ENCODE measurements at regions not wholly inside any gene's neighbourhood (a gene's known extent, or its start where the extent isn't known, plus 50 kb on each side); places are given as distances from the start of the nearest gene placed in this dataset.

- Mint-ChIP-seq H3K27ac (no peak overlapping the region), H3K4me3 (no peak overlapping the region), H3K27me3 (peaks cover 38 to 40% of the 10 kb centered on the region in 2 donors), H3K4me1 (no peaks in the 10 kb centered on the region), H3K36me3 (no peaks in the 10 kb centered on the region), H3K9me3 (peaks cover 0 to 4% (median 0%) of the 10 kb centered on the region in 3 donors)
- POLR2A ChIA-PET, result no interaction called here
- H3K27ac ChIP-seq (ENCODE audit: low read length), result no peak overlapping the region
- no peak overlapping the region for H3K4me3 ChIP-seq (ENCODE audit: control insufficient read depth in 1 of 2, extremely low read depth in 1 of 2, low read length in 1 of 2)
- ATAC-seq (replicated peaks in 1 of 4) (no peak), DNase-seq (no peak)
- WGBS (ENCODE audit: insufficient coverage), result 50% methylated on average over 1 of the region's 1 CpG
- CTCF ChIA-PET, result no interaction called here
- H3K4me1 ChIP-seq (ENCODE audit: control insufficient read depth in 1 of 2, extremely low read depth in 1 of 2, insufficient read depth in 2 of 2, low read length in 2 of 2), result no peaks in the 10 kb centered on the region
- H3K27me3 ChIP-seq (replicated peaks in 1 of 2; ENCODE audit: control insufficient read depth in 2 of 2, extremely low read depth in 1 of 2, insufficient read depth in 2 of 2, low read length in 1 of 2), result peaks cover 0 to 7% of the 10 kb centered on the region in 2 experiments
- no peaks in the 10 kb centered on the region for H3K36me3 ChIP-seq (ENCODE audit: control insufficient read depth in 2 of 2, extremely low read depth in 1 of 2, insufficient read depth in 1 of 2, low read length in 1 of 2)
- H3K9me3 ChIP-seq, result no peaks in the 10 kb centered on the region
Measured at GRCh38 chr10:120019568-120019967, 127.0 kb downstream of the SEC23IP start.

- Mint-ChIP-seq H3K9me3 (peaks cover 0 to 4% (median 0%) of the 10 kb centered on the region in 3 donors), H3K27ac (no peak overlapping the region), H3K36me3 (no peaks in the 10 kb centered on the region), H3K4me1 (no peaks in the 10 kb centered on the region), H3K4me3 (no peak overlapping the region), H3K27me3 (peaks cover 38% of the 10 kb centered on the region in 2 donors)
- no peaks in the 10 kb centered on the region for H3K4me1 ChIP-seq (ENCODE audit: control insufficient read depth in 1 of 2, extremely low read depth in 1 of 2, insufficient read depth in 2 of 2, low read length in 2 of 2)
- DNase-seq (no peak), ATAC-seq (replicated peaks in 1 of 4) (no peak)
- peaks cover 0 to 7% of the 10 kb centered on the region in 2 experiments for H3K27me3 ChIP-seq (replicated peaks in 1 of 2; ENCODE audit: control insufficient read depth in 2 of 2, extremely low read depth in 1 of 2, insufficient read depth in 2 of 2, low read length in 1 of 2)
- H3K36me3 ChIP-seq (ENCODE audit: control insufficient read depth in 2 of 2, extremely low read depth in 1 of 2, insufficient read depth in 1 of 2, low read length in 1 of 2), result no peaks in the 10 kb centered on the region
- WGBS (ENCODE audit: insufficient coverage), result 62% methylated on average over 5 of the region's 7 CpGs
- no peaks in the 10 kb centered on the region for H3K9me3 ChIP-seq
- ChIA-PET CTCF (no interaction called here), POLR2A (no interaction called here)
- H3K27ac ChIP-seq (ENCODE audit: low read length), result no peak overlapping the region
- H3K4me3 ChIP-seq (ENCODE audit: control insufficient read depth in 1 of 2, extremely low read depth in 1 of 2, low read length in 1 of 2), result no peak overlapping the region
Measured at GRCh38 chr10:120022357-120022756, 129.8 kb downstream of the SEC23IP start.

GRCh38 chr10:120034236-120034635 is 141.7 kb downstream of the SEC23IP start:
- ChIA-PET POLR2A (no interaction called here), CTCF (no interaction called here)
- Mint-ChIP-seq H3K27ac (no peak overlapping the region), H3K27me3 (peaks cover 5 to 22% of the 10 kb centered on the region in 2 donors), H3K4me1 (no peaks in the 10 kb centered on the region), H3K4me3 (no peak overlapping the region), H3K36me3 (no peaks in the 10 kb centered on the region), H3K9me3 (no peaks in the 10 kb centered on the region)
- H3K4me3 ChIP-seq (ENCODE audit: control insufficient read depth in 1 of 2, extremely low read depth in 1 of 2, low read length in 1 of 2), result no peak overlapping the region
- ATAC-seq (replicated peaks in 1 of 4), result no peak
- H3K36me3 ChIP-seq (ENCODE audit: control insufficient read depth in 2 of 2, extremely low read depth in 1 of 2, insufficient read depth in 1 of 2, low read length in 1 of 2), result no peaks in the 10 kb centered on the region
- no peak for DNase-seq
- no CpG with 5 or more reads among the region's 1 CpG for WGBS (ENCODE audit: insufficient coverage)
- H3K27ac ChIP-seq (ENCODE audit: low read length), result no peak overlapping the region
- H3K9me3 ChIP-seq, result no peaks in the 10 kb centered on the region
- H3K4me1 ChIP-seq (ENCODE audit: control insufficient read depth in 1 of 2, extremely low read depth in 1 of 2, insufficient read depth in 2 of 2, low read length in 2 of 2), result no peaks in the 10 kb centered on the region
- H3K27me3 ChIP-seq (replicated peaks in 1 of 2; ENCODE audit: control insufficient read depth in 2 of 2, extremely low read depth in 1 of 2, insufficient read depth in 2 of 2, low read length in 1 of 2), result no peaks in the 10 kb centered on the region

GRCh38 chr10:120039046-120039445 is 146.5 kb downstream of the SEC23IP start:
- CTCF ChIA-PET, result no interaction called here
- Mint-ChIP-seq H3K27me3 (peaks cover 7 to 17% of the 10 kb centered on the region in 2 donors), H3K36me3 (no peaks in the 10 kb centered on the region), H3K4me1 (no peaks in the 10 kb centered on the region), H3K9me3 (no peaks in the 10 kb centered on the region), H3K4me3 (no peak overlapping the region), H3K27ac (no peak overlapping the region)
- Histone ChIP-seq H3K4me3 (ENCODE audit: control insufficient read depth in 1 of 2, extremely low read depth in 1 of 2, low read length in 1 of 2) (no peak overlapping the region), H3K9me3 (no peaks in the 10 kb centered on the region), H3K36me3 (ENCODE audit: control insufficient read depth in 2 of 2, extremely low read depth in 1 of 2, insufficient read depth in 1 of 2, low read length in 1 of 2) (no peaks in the 10 kb centered on the region), H3K4me1 (ENCODE audit: control insufficient read depth in 1 of 2, extremely low read depth in 1 of 2, insufficient read depth in 2 of 2, low read length in 2 of 2) (no peaks in the 10 kb centered on the region), H3K27me3 (replicated peaks in 1 of 2; ENCODE audit: control insufficient read depth in 2 of 2, extremely low read depth in 1 of 2, insufficient read depth in 2 of 2, low read length in 1 of 2) (no peaks in the 10 kb centered on the region), H3K27ac (ENCODE audit: low read length) (no peak overlapping the region)
- POLR2A ChIA-PET, result no interaction called here
- no peak for DNase-seq
- no peak for ATAC-seq (replicated peaks in 1 of 4)

- 82% methylated on average over 5 of the region's 6 CpGs for WGBS (ENCODE audit: insufficient coverage)
- Histone ChIP-seq H3K4me1 (ENCODE audit: control insufficient read depth in 1 of 2, extremely low read depth in 1 of 2, insufficient read depth in 2 of 2, low read length in 2 of 2) (no peaks in the 10 kb centered on the region), H3K4me3 (ENCODE audit: control insufficient read depth in 1 of 2, extremely low read depth in 1 of 2, low read length in 1 of 2) (no peak overlapping the region), H3K27me3 (replicated peaks in 1 of 2; ENCODE audit: control insufficient read depth in 2 of 2, extremely low read depth in 1 of 2, insufficient read depth in 2 of 2, low read length in 1 of 2) (no peaks in the 10 kb centered on the region), H3K27ac (ENCODE audit: low read length) (no peak overlapping the region), H3K36me3 (ENCODE audit: control insufficient read depth in 2 of 2, extremely low read depth in 1 of 2, insufficient read depth in 1 of 2, low read length in 1 of 2) (no peaks in the 10 kb centered on the region), H3K9me3 (no peaks in the 10 kb centered on the region)
- ATAC-seq (replicated peaks in 1 of 4) (no peak), DNase-seq (no peak)
- H3K27ac Mint-ChIP-seq, result no peak overlapping the region
- H3K27me3 Mint-ChIP-seq, result peaks cover 7 to 11% of the 10 kb centered on the region in 2 donors
- no peak overlapping the region for H3K4me3 Mint-ChIP-seq
- H3K9me3 Mint-ChIP-seq, result no peaks in the 10 kb centered on the region
- H3K4me1 Mint-ChIP-seq, result no peaks in the 10 kb centered on the region
- ChIA-PET POLR2A (no interaction called here), CTCF (no interaction called here)
- H3K36me3 Mint-ChIP-seq, result no peaks in the 10 kb centered on the region
Measured at GRCh38 chr10:120039826-120040225, 147.3 kb downstream of the SEC23IP start.

GRCh38 chr10:120041807-120042559 is 149.5 kb downstream of the SEC23IP start:
- Histone ChIP-seq H3K36me3 (ENCODE audit: control insufficient read depth in 2 of 2, extremely low read depth in 1 of 2, insufficient read depth in 1 of 2, low read length in 1 of 2) (no peaks in the 10 kb centered on the region), H3K4me1 (ENCODE audit: control insufficient read depth in 1 of 2, extremely low read depth in 1 of 2, insufficient read depth in 2 of 2, low read length in 2 of 2) (no peaks in the 10 kb centered on the region), H3K4me3 (ENCODE audit: control insufficient read depth in 1 of 2, extremely low read depth in 1 of 2, low read length in 1 of 2) (no peak overlapping the region), H3K9me3 (no peaks in the 10 kb centered on the region), H3K27ac (ENCODE audit: low read length) (no peak overlapping the region), H3K27me3 (replicated peaks in 1 of 2; ENCODE audit: control insufficient read depth in 2 of 2, extremely low read depth in 1 of 2, insufficient read depth in 2 of 2, low read length in 1 of 2) (no peaks in the 10 kb centered on the region)
- Mint-ChIP-seq H3K4me1 (no peaks in the 10 kb centered on the region), H3K9me3 (no peaks in the 10 kb centered on the region), H3K27ac (no peak overlapping the region), H3K36me3 (no peaks in the 10 kb centered on the region), H3K27me3 (peaks cover 4 to 5% of the 10 kb centered on the region in 2 donors), H3K4me3 (no peak overlapping the region)
- WGBS (ENCODE audit: insufficient coverage), result 70% methylated on average over 7 of the region's 12 CpGs
- no peak for ATAC-seq (replicated peaks in 1 of 4)
- CTCF ChIA-PET, result no interaction called here
- DNase-seq, result no peak
- POLR2A ChIA-PET, result no interaction called here

- Histone ChIP-seq H3K9me3 (no peaks in the 10 kb centered on the region), H3K4me3 (ENCODE audit: control insufficient read depth in 1 of 2, extremely low read depth in 1 of 2, low read length in 1 of 2) (no peak overlapping the region), H3K27me3 (replicated peaks in 1 of 2; ENCODE audit: control insufficient read depth in 2 of 2, extremely low read depth in 1 of 2, insufficient read depth in 2 of 2, low read length in 1 of 2) (no peaks in the 10 kb centered on the region), H3K4me1 (ENCODE audit: control insufficient read depth in 1 of 2, extremely low read depth in 1 of 2, insufficient read depth in 2 of 2, low read length in 2 of 2) (no peaks in the 10 kb centered on the region), H3K36me3 (ENCODE audit: control insufficient read depth in 2 of 2, extremely low read depth in 1 of 2, insufficient read depth in 1 of 2, low read length in 1 of 2) (no peaks in the 10 kb centered on the region), H3K27ac (ENCODE audit: low read length) (no peak overlapping the region)
- H3K27ac Mint-ChIP-seq, result no peak overlapping the region
- no peak for DNase-seq
- peaks cover 4 to 5% of the 10 kb centered on the region in 2 donors for H3K27me3 Mint-ChIP-seq
- H3K4me1 Mint-ChIP-seq, result no peaks in the 10 kb centered on the region
- H3K36me3 Mint-ChIP-seq, result no peaks in the 10 kb centered on the region
- ChIA-PET POLR2A (no interaction called here), CTCF (no interaction called here)
- no peak for ATAC-seq (replicated peaks in 1 of 4)
- no peaks in the 10 kb centered on the region for H3K9me3 Mint-ChIP-seq
- H3K4me3 Mint-ChIP-seq, result no peak overlapping the region
Measured at GRCh38 chr10:120042705-120043104, 150.2 kb downstream of the SEC23IP start.
